Glutamatergic neuron (in vitro differentiated cells): ENCODE measurements at regions not wholly inside any gene's neighbourhood (a gene's known extent, or its start where the extent isn't known, plus 50 kb on each side); places are given as distances from the start of the nearest gene placed in this dataset.

Experiments
- DNase-seq: peaks from one replicate; pipeline ENCODE4 v3.0.0; 2022
- H3K27ac Mint-ChIP-seq: one replicate; pipeline ENCODE4 v1.8.0; 2020; ENCODE audit warnings: mild to moderate bottlenecking, mixed read lengths, inconsistent platforms; ENCODE audit not compliant: unreplicated experiment
- H3K27me3 Mint-ChIP-seq: one replicate; pipeline ENCODE4 v1.8.0; 2020; ENCODE audit warnings: mild to moderate bottlenecking, moderate library complexity, mixed read lengths, inconsistent platforms; ENCODE audit not compliant: unreplicated experiment
- H3K36me3 Mint-ChIP-seq: one replicate; pipeline ENCODE4 v1.8.0; 2020; ENCODE audit warnings: mild to moderate bottlenecking, mixed read lengths, inconsistent platforms; ENCODE audit not compliant: unreplicated experiment
- H3K4me1 Mint-ChIP-seq: one replicate; pipeline ENCODE4 v1.8.0; 2020; ENCODE audit warnings: mild to moderate bottlenecking, low read depth, mixed read lengths, inconsistent platforms; ENCODE audit not compliant: unreplicated experiment
- H3K4me3 Mint-ChIP-seq: one replicate; pipeline ENCODE4 v1.8.0; 2020; ENCODE audit warnings: mild to moderate bottlenecking, mixed read lengths, inconsistent platforms; ENCODE audit not compliant: unreplicated experiment
- H3K9me3 Mint-ChIP-seq: one replicate; pipeline ENCODE4 v1.8.0; 2020; ENCODE audit warnings: mild to moderate bottlenecking, moderate library complexity, mixed read lengths, inconsistent platforms; ENCODE audit not compliant: unreplicated experiment
- CTCF ChIP-seq: fragments of 200-600 bp; sonication (generic); IDR thresholded peaks from one replicate; pipeline ENCODE4 v1.5.0; 2021; ENCODE audit not compliant: partially characterized antibody, unreplicated experiment

- H3K36me3 Mint-ChIP-seq = no peaks in the 10 kb centered on the region
- no peak overlapping the region for H3K4me3 Mint-ChIP-seq
- H3K27ac Mint-ChIP-seq = no peak overlapping the region
- no peak for TF ChIP-seq CTCF
- no peaks in the 10 kb centered on the region for H3K4me1 Mint-ChIP-seq
- H3K9me3 Mint-ChIP-seq = no peaks in the 10 kb centered on the region
- no peaks in the 10 kb centered on the region for H3K27me3 Mint-ChIP-seq
- no peak for DNase-seq
These were observed 422.6 kb downstream of the BRINP1 start for GRCh38 chr9:118946669-118947068.

- DNase-seq = no peak
- H3K9me3 Mint-ChIP-seq = no peaks in the 10 kb centered on the region
- no peak overlapping the region for H3K4me3 Mint-ChIP-seq
- peaks cover 2% of the 10 kb centered on the region for H3K27me3 Mint-ChIP-seq
- H3K4me1 Mint-ChIP-seq = peaks cover 6% of the 10 kb centered on the region
- no peaks in the 10 kb centered on the region for H3K36me3 Mint-ChIP-seq
- TF ChIP-seq CTCF = no peak
- no peak overlapping the region for H3K27ac Mint-ChIP-seq
These were observed 414.4 kb downstream of the BRINP1 start for GRCh38 chr9:118954857-118955256.

- no peak for TF ChIP-seq CTCF
- Mint-ChIP-seq H3K36me3 (no peaks in the 10 kb centered on the region), H3K27me3 (peaks cover 2% of the 10 kb centered on the region), H3K9me3 (no peaks in the 10 kb centered on the region), H3K27ac (no peak overlapping the region), H3K4me3 (no peak overlapping the region), H3K4me1 (peaks cover 6% of the 10 kb centered on the region)
- DNase-seq = no peak
These were observed 411.6 kb downstream of the BRINP1 start for GRCh38 chr9:118957585-118957984.

- no peak for TF ChIP-seq CTCF
- Mint-ChIP-seq H3K9me3 (no peaks in the 10 kb centered on the region), H3K27ac (no peak overlapping the region), H3K4me3 (no peak overlapping the region), H3K36me3 (no peaks in the 10 kb centered on the region), H3K27me3 (peaks cover 2% of the 10 kb centered on the region), H3K4me1 (peaks cover 6% of the 10 kb centered on the region)
- no peak for DNase-seq
These were observed 409.9 kb downstream of the BRINP1 start for GRCh38 chr9:118959366-118959765.

GRCh38 chr9:118961857-118962256 lies 407.4 kb downstream of the BRINP1 start:
- no peak for DNase-seq
- Mint-ChIP-seq H3K4me1 (peaks cover 2% of the 10 kb centered on the region), H3K36me3 (no peaks in the 10 kb centered on the region), H3K9me3 (no peaks in the 10 kb centered on the region), H3K27me3 (no peaks in the 10 kb centered on the region), H3K4me3 (no peak overlapping the region), H3K27ac (no peak overlapping the region)
- TF ChIP-seq CTCF = no peak
